PC-3 (cell line): ENCODE measurements at regions not wholly inside any gene's neighbourhood (a gene's known extent, or its start where the extent isn't known, plus 50 kb on each side); places are given as distances from the start of the nearest gene placed in this dataset.
A peak's percentile ranks its signal among the peaks of the same experiment; 100 is the strongest.

Source experiments
- ATAC-seq: fragments of 200-7000 bp; cut with Tn5 transposase; 2 replicates; pipeline ENCODE4 v1.9.1; 2020; ENCODE audit warnings: mild to moderate bottlenecking, moderate library complexity
- BruUV-seq: library from RNA; stranded (reverse); fragments of 400-500 nt; replicated peaks from 2 replicates; lab custom pipeline; 2021; lab: Mats Ljungman, UMichigan
- CTCF ChIA-PET: fragments of 300-600 bp; sonication (Branson Sonifier 250); formaldehyde crosslinking; loops from one replicate; lab custom pipeline; 2022; ENCODE audit warnings: antibody characterized with exemption; lab: Charles Lee
- POLR2A ChIA-PET: fragments of 300-600 bp; sonication (Branson Sonifier 250); formaldehyde crosslinking; loops from one replicate; lab custom pipeline; 2022; ENCODE audit warnings: antibody characterized with exemption; ENCODE audit not compliant: unreplicated experiment; lab: Charles Lee
- DNase-seq: peaks from one replicate; pipeline ENCODE4 v3.0.0-alpha.2; 2015
- H2AFZ ChIP-seq: fragments of 300-600 bp; sonication (generic); 2 replicates; pipeline ENCODE4 v1.6.0; 2016; ENCODE audit warnings: antibody characterized with exemption, low read length
- H3F3A ChIP-seq: fragments of 300-600 bp; sonication (generic); one replicate; pipeline ENCODE4 v1.6.0; 2017; ENCODE audit warnings: antibody characterized with exemption, low read length, control low read depth, mild to moderate bottlenecking; ENCODE audit not compliant: unreplicated experiment
- H3K27ac ChIP-seq: fragments of 300-600 bp; sonication (generic); 2 replicates; pipeline ENCODE4 v1.5.1; 2016; ENCODE audit warnings: mild to moderate bottlenecking, low read length
- H3K27me3 ChIP-seq: fragments of 300-600 bp; sonication (generic); 2 replicates; pipeline ENCODE4 v1.6.1; 2016; ENCODE audit warnings: low read length, mixed read lengths
- H3K36me3 ChIP-seq: fragments of 300-600 bp; sonication (generic); 2 replicates; pipeline ENCODE4 v1.6.1; 2016; ENCODE audit warnings: low read depth, mixed run types, low read length, mixed read lengths
- H3K4me1 ChIP-seq: fragments of 300-600 bp; sonication (generic); 2 replicates; pipeline ENCODE4 v1.5.1; 2016; ENCODE audit warnings: low read length; ENCODE audit not compliant: insufficient read depth
- H3K4me2 ChIP-seq: fragments of 300-600 bp; sonication (generic); 2 replicates; pipeline ENCODE4 v1.6.0; 2016; ENCODE audit warnings: low read length
- H3K4me3 ChIP-seq: fragments of 300-600 bp; sonication (generic); 2 replicates; pipeline ENCODE4 v1.5.1; 2016; ENCODE audit warnings: mild to moderate bottlenecking, low read length, mixed read lengths
- H3K79me2 ChIP-seq: fragments of 300-600 bp; sonication (generic); 2 replicates; pipeline ENCODE4 v1.6.1; 2017; ENCODE audit warnings: low read length, mixed read lengths
- H3K9ac ChIP-seq: fragments of 300-600 bp; sonication (generic); 2 replicates; pipeline ENCODE4 v1.6.0; 2016; ENCODE audit warnings: mild to moderate bottlenecking, low read length
- H3K9me2 ChIP-seq: fragments of 300-600 bp; sonication (generic); replicated peaks from 2 replicates; pipeline ENCODE4 v1.6.1; 2016; ENCODE audit warnings: mixed run types, low read length, mixed read lengths
- H3K9me3 ChIP-seq: fragments of 300-600 bp; sonication (generic); 2 replicates; pipeline ENCODE4 v1.6.1; 2016; ENCODE audit warnings: low read length, mixed read lengths
- H4K20me1 ChIP-seq: fragments of 300-600 bp; sonication (generic); 2 replicates; pipeline ENCODE4 v1.6.1; 2016; ENCODE audit warnings: low read length, mixed read lengths
- EZH2 ChIP-seq: fragments of 300-600 bp; sonication (generic); IDR thresholded peaks from one replicate; pipeline ENCODE4 v1.6.1; 2017; ENCODE audit warnings: antibody characterized with exemption, mild to moderate bottlenecking, low read length; ENCODE audit not compliant: unreplicated experiment
- EZH2phosphoT487 ChIP-seq: fragments of 300-600 bp; sonication (generic); IDR thresholded peaks from 2 replicates; pipeline ENCODE4 v1.6.1; 2018; ENCODE audit warnings: mild to moderate bottlenecking, antibody characterized with exemption, low read length, borderline replicate concordance
- intact Hi-C: fragments of 100-400 bp; cut with micrococcal nuclease; formaldehyde crosslinking; loops from 2 replicates; pipeline ENCODE4 v1.9.0; 2023
- TF ChIP-seq, protein P1 (sequence below): fragments of 300-600 bp; sonication (generic); conservative IDR thresholded peaks from 2 replicates; pipeline ENCODE4 v1.5.1; 2017; ENCODE audit warnings: antibody characterized with exemption, low read depth, mild to moderate bottlenecking, low read length

- TF ChIP-seq, protein P1, sequence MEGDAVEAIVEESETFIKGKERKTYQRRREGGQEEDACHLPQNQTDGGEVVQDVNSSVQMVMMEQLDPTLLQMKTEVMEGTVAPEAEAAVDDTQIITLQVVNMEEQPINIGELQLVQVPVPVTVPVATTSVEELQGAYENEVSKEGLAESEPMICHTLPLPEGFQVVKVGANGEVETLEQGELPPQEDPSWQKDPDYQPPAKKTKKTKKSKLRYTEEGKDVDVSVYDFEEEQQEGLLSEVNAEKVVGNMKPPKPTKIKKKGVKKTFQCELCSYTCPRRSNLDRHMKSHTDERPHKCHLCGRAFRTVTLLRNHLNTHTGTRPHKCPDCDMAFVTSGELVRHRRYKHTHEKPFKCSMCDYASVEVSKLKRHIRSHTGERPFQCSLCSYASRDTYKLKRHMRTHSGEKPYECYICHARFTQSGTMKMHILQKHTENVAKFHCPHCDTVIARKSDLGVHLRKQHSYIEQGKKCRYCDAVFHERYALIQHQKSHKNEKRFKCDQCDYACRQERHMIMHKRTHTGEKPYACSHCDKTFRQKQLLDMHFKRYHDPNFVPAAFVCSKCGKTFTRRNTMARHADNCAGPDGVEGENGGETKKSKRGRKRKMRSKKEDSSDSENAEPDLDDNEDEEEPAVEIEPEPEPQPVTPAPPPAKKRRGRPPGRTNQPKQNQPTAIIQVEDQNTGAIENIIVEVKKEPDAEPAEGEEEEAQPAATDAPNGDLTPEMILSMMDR, result peak; percentile 53
- TF ChIP-seq EZH2, result no peak
- DNase-seq, result peak; percentile 54
- Histone ChIP-seq H3K27ac (no peak overlapping the region), H3K79me2 (no peaks in the 10 kb centered on the region), H3K9ac (no peak overlapping the region), H3K4me1 (no peaks in the 10 kb centered on the region), H3K4me3 (no peak overlapping the region), H3F3A (no peaks in the 10 kb centered on the region), H4K20me1 (no peaks in the 10 kb centered on the region), H3K9me2 (no peaks in the 10 kb centered on the region), H3K27me3 (no peaks in the 10 kb centered on the region), H2AFZ (no peak overlapping the region), H3K36me3 (no peaks in the 10 kb centered on the region), H3K9me3 (no peaks in the 10 kb centered on the region), H3K4me2 (no peak overlapping the region)
- BruUV-seq, result no TSS peak
- ATAC-seq, result peak; percentile 71
- CTCF ChIA-PET, result interaction anchor here (0.7 to 1.8 kb wide), 3 partner anchors 245 to 391 kb away, joined by 3 to 10 read pairs (median 8); no protein-coding TSS in a partner anchor
- intact Hi-C loops, result loop anchor here (5.0 kb wide), 2 partner anchors 244 to 389 kb away; partner anchors contain the start of gene PAK3
- POLR2A ChIA-PET, result no interaction called here
Observed at GRCh38 chrX:110853610-110854009, 58.0 kb upstream of the CHRDL1 start.

GRCh38 chrX:110852180-110852579 is 56.6 kb upstream of the CHRDL1 start:
- Histone ChIP-seq H3K4me1 (no peaks in the 10 kb centered on the region), H3K4me3 (no peak overlapping the region), H2AFZ (no peak overlapping the region), H3K79me2 (no peaks in the 10 kb centered on the region), H4K20me1 (no peaks in the 10 kb centered on the region), H3K9ac (no peak overlapping the region), H3K4me2 (no peak overlapping the region), H3K9me2 (no peaks in the 10 kb centered on the region), H3F3A (no peaks in the 10 kb centered on the region), H3K36me3 (no peaks in the 10 kb centered on the region), H3K27me3 (no peaks in the 10 kb centered on the region), H3K9me3 (no peaks in the 10 kb centered on the region), H3K27ac (no peak overlapping the region)
- intact Hi-C loops, result loop anchor here (5.0 kb wide), 2 partner anchors 245 to 390 kb away; partner anchors contain the start of gene PAK3
- ChIA-PET CTCF (no interaction called here), POLR2A (no interaction called here)
- ATAC-seq (no peak), DNase-seq (peak; percentile 20)
- TF ChIP-seq EZH2phosphoT487, result no peak
- TF ChIP-seq, protein P1, result peak; percentile 52
- no TSS peak for BruUV-seq

DNA sequence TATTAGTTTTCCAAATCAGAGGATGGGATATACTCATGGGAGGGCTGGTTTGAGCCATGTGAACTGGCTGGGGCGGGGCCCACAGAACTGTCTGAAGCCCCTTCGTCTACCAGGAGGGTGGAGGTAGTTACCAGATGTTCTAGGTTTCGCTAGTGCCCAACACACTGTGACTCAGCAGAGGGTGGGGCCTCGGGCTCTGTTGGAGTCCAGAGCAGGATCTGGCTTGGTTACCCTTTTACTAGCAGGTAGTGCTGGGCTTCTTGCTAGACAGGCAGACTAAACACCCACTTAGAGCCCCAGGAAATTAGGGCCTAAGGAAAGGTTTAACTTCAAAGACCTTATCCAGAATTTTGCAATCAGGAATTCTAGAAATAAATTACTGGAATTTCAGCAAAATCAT is 56.2 kb upstream of the CHRDL1 start:
- Histone ChIP-seq H3K36me3 (no peaks in the 10 kb centered on the region), H3K27me3 (no peaks in the 10 kb centered on the region), H4K20me1 (no peaks in the 10 kb centered on the region), H3F3A (no peaks in the 10 kb centered on the region), H3K4me2 (no peak overlapping the region), H3K9me3 (no peaks in the 10 kb centered on the region), H3K4me3 (no peak overlapping the region), H3K4me1 (no peaks in the 10 kb centered on the region), H2AFZ (no peak overlapping the region), H3K79me2 (no peaks in the 10 kb centered on the region), H3K9me2 (no peaks in the 10 kb centered on the region), H3K27ac (no peak overlapping the region), H3K9ac (no peak overlapping the region)
- TF ChIP-seq, protein P1, result no peak
- TF ChIP-seq EZH2phosphoT487, result no peak
- no peak for TF ChIP-seq EZH2
- CTCF ChIA-PET, result no interaction called here
- no TSS peak for BruUV-seq
- intact Hi-C loops, result loop anchor here (5.0 kb wide), 2 partner anchors 246 to 391 kb away; partner anchors contain the start of gene PAK3
- POLR2A ChIA-PET, result no interaction called here
- DNase-seq (peak; percentile 19), ATAC-seq (peak; percentile 48; the same call in 1 of the 2 replicates)
